ENCODE measurements at regions not wholly inside any gene's neighbourhood (a gene's known extent, or its start where the extent isn't known, plus 50 kb on each side); places are given as distances from the start of the nearest gene placed in this dataset.
A peak's percentile ranks its signal among the peaks of the same experiment; 100 is the strongest.

- Histone ChIP-seq H2BK20ac (ENCODE audit: low read length) (no peak overlapping the region), H4K20me1 (replicated peaks in 1 of 2; ENCODE audit: control insufficient read depth in 1 of 2, insufficient read depth in 2 of 2, low read length in 2 of 2) (no peaks in the 10 kb centered on the region), H2BK15ac (ENCODE audit: low read length) (no peak overlapping the region), H3K23ac (ENCODE audit: insufficient read length) (no peak overlapping the region), H3K79me2 (ENCODE audit: control insufficient read depth in 1 of 2, insufficient read depth in 2 of 2, low read length in 2 of 2) (no peaks in the 10 kb centered on the region), H2BK120ac (replicated peaks; ENCODE audit: low read depth, low read length) (no peak overlapping the region), H4K8ac (ENCODE audit: extremely low read depth, insufficient read depth, low read length) (no peak overlapping the region), H3K4ac (replicated peaks; ENCODE audit: insufficient read length, low read depth, low read length) (no peak overlapping the region), H3K14ac (ENCODE audit: insufficient read length) (no peak overlapping the region), H2BK5ac (ENCODE audit: low read depth, low read length) (no peak overlapping the region), H3K9ac (replicated peaks in 1 of 4; ENCODE audit: extremely low read depth in 1 of 4, low read depth in 3 of 4, low read length in 3 of 4) (no peak overlapping the region), H2AK5ac (ENCODE audit: low read depth, low read length) (no peak overlapping the region), H3K4me1 (replicated peaks in 1 of 4; ENCODE audit: control insufficient read depth in 3 of 4, insufficient read depth in 4 of 4, low read length in 3 of 4) (peaks cover 0 to 5% (median 3%) of the 10 kb centered on the region in 4 experiments; a peak in 5 of 7 replicates), H3K4me3 (ENCODE audit: extremely low read depth in 1 of 4, insufficient read depth in 2 of 4, low read depth in 3 of 4, low read length in 4 of 4) (no peak overlapping the region), H4K91ac (replicated peaks; ENCODE audit: insufficient read length, low read length) (no peak overlapping the region), H3K4me2 (ENCODE audit: insufficient read depth in 1 of 2, low read depth in 2 of 2, low read length in 2 of 2) (no peak overlapping the region), H3K36me3 (ENCODE audit: control insufficient read depth in 2 of 4, insufficient read depth in 4 of 4, low read length in 3 of 4) (no peaks in the 10 kb centered on the region), H3K79me1 (ENCODE audit: low read depth, low read length) (no peaks in the 10 kb centered on the region), H3K56ac (replicated peaks; ENCODE audit: insufficient read length, low read depth, low read length) (no peak overlapping the region), H3K18ac (ENCODE audit: extremely low read depth, low read length) (no peak overlapping the region), H2AFZ (ENCODE audit: low read length) (no peak overlapping the region), H3K9me3 (ENCODE audit: insufficient read depth in 2 of 2, low read depth in 1 of 2, low read length in 1 of 2) (no peaks in the 10 kb centered on the region; a peak in 1 of 4 replicates), H3K27ac (ENCODE audit: low read depth, low read length) (no peak overlapping the region), H3K27me3 (replicated peaks in 1 of 4; ENCODE audit: control insufficient read depth in 3 of 4, extremely low read depth in 1 of 4, insufficient read depth in 3 of 4, low read length in 3 of 4) (no peaks in the 10 kb centered on the region), H4K5ac (ENCODE audit: insufficient read length, low read depth, low read length) (no peak overlapping the region), H2BK12ac (ENCODE audit: low read depth, low read length) (no peak overlapping the region), H3K23me2 (ENCODE audit: low read depth, low read length) (no peaks in the 10 kb centered on the region; the same call in 1 of the 2 replicates)
- CTCF ChIA-PET (ENCODE audit: partially characterized antibody) = interaction anchor here (0.8 to 4.4 kb wide), 6 partner anchors 11 to 929 kb away, joined by 3 to 30 read pairs (median 4); no protein-coding TSS in a partner anchor
- no peak for DNase-seq (ENCODE audit: low read depth in 1 of 2, low spot score in 2 of 2)
- no peak for FAIRE-seq
- TF ChIP-seq POLR2AphosphoS5 (IDR thresholded peaks at IDR 0.05; ENCODE audit: low read depth, low read length) = no peak
- TF ChIP-seq POLR2A (IDR thresholded peaks at IDR 0.05; ENCODE audit: control extremely low read depth in 1 of 2, low read depth in 2 of 2, low read length in 2 of 2) = peak in 1 of 2 experiments; percentile 49; a peak in 2 of 3 replicates
- POLR2A ChIA-PET (ENCODE audit: partially characterized antibody) = interaction anchor here (0.6 to 4.8 kb wide), 9 partner anchors 12 to 929 kb away, joined by 3 to 24 read pairs (median 3); no protein-coding TSS in a partner anchor
Observed at GRCh38 chr2:209324281-209324680, 99.6 kb upstream of the MAP2 start.
